HG02610 (cell line): ENCODE measurements at regions not wholly inside any gene's neighbourhood (a gene's known extent, or its start where the extent isn't known, plus 50 kb on each side); places are given as distances from the start of the nearest gene placed in this dataset.

Source experiments
- ATAC-seq: cut with Tn5 transposase; IDR thresholded peaks from one replicate; pipeline ENCODE4 v1.9.1; 2021; ENCODE audit warnings: mild to moderate bottlenecking, moderate library complexity; ENCODE audit not compliant: unreplicated experiment

- no peak for ATAC-seq
Measured at GRCh38 chr10:125348536-125348935, 188.2 kb upstream of the CTBP2 start.

DNA sequence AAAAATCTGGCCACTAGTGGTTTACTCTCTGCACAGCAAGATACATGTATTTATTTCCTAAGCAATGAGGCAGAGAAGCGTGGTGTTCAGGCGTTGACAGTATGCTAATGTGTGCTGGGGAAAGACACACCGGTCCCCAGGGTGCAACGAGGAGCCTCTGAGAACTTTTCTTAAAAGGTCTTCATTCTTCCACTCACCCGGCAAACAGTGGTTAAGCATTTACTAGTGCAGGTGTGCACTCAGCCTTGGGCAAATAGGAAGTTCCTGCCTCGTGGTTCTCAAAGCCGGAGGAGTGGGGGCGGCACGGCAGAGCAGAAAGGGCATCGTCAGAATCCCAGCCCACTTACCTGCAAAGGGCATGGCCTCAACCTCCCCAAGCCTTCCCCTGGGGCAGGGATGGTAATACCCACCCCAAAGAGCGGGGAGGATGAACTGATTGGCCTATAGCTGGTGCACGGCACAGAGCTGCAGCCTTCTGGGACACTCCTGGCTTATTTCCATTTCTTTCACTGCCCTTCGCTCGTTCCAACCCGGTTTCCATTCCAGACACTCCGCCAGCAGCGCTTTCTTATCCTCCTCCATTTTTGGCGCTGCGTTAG lies 184.3 kb upstream of the CTBP2 start:
- ATAC-seq, result no peak

GRCh38 chr10:125343983-125344382 lies 183.6 kb upstream of the CTBP2 start:
- ATAC-seq, result no peak

- ATAC-seq, result no peak
Measured at GRCh38 chr10:125343118-125343925, 183.0 kb upstream of the CTBP2 start.

GRCh38 chr10:125341611-125342010 lies 181.2 kb upstream of the CTBP2 start:
- no peak for ATAC-seq

DNA sequence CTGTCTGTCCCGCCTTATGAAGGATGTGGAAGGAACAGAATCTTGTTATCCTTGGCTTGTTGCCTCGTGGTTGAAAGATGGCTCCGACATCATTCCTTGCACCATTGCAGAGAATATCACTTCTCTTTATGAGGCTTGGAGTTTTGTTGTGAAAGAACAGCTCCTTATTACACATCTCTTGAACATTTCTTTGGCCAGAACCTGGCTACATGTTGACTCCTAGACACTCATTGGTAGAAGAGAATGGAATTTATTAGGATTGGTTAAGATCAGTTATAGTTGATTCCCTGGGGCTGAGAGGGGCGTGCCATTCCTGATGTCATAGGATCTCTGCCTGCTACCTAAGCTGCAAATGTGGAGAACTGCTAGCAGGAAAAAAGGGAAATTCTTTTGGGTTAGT lies 180.5 kb upstream of the CTBP2 start:
- no peak for ATAC-seq

GRCh38 chr10:125337510-125337909 lies 177.1 kb upstream of the CTBP2 start:
- ATAC-seq, result no peak

DNA sequence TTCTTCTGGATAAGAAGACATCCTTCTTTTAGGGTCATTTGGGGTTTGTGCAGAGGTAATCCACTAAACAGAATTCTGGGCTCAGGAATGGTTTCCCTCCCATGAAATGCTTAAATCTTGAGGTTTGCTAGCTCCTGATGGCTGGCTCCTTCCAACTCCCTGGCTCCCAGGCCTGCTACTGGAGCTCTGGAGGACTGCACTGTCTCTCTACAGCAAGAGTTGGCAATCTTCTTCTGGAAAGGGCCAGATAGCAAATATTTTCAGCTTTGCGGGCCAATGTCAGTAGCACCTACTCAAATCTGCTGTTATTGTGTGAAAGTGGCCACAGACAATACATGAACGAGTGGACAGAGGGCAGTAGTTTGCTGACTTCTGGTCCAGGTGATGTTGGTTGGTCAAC lies 174.2 kb upstream of the CTBP2 start:
- ATAC-seq, result no peak

- no peak for ATAC-seq
Measured at GRCh38 chr10:125333769-125334168, 173.4 kb upstream of the CTBP2 start.

- ATAC-seq, result no peak
Measured at GRCh38 chr10:125333209-125333591, 172.8 kb upstream of the CTBP2 start.

- no peak for ATAC-seq
Measured at GRCh38 chr10:125332548-125333208, 172.3 kb upstream of the CTBP2 start.

GRCh38 chr10:125331056-125331455 lies 170.7 kb upstream of the CTBP2 start:
- ATAC-seq, result no peak

GRCh38 chr10:125329056-125329455 lies 168.7 kb upstream of the CTBP2 start:
- no peak for ATAC-seq

- ATAC-seq, result no peak
Measured at GRCh38 chr10:125325326-125325725, 165.0 kb upstream of the CTBP2 start.

GRCh38 chr10:125316436-125316835 lies 156.1 kb upstream of the CTBP2 start:
- no peak for ATAC-seq

- no peak for ATAC-seq
Measured at GRCh38 chr10:125300937-125301336, 140.6 kb upstream of the CTBP2 start.

DNA sequence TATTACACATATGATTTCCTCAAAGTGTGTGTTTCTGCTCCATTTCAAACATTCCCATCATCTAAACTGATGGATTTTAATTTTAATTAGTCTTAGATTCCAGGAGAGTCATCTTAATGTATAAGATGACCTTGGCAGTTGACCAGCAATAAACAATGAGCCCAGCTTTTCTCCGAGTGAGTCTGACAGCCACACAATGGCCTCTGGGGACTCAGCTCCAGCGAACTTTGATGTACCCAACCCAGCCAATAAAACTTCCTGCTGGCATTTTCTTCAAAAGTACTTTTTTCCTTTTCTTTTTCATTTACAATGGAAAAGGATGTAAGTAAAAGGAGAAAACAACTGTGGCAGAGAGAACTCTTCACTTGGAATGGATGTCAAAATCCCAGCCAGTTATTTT lies 139.1 kb upstream of the CTBP2 start:
- no peak for ATAC-seq

GRCh38 chr10:125296598-125296997 lies 136.2 kb upstream of the CTBP2 start:
- no peak for ATAC-seq

DNA sequence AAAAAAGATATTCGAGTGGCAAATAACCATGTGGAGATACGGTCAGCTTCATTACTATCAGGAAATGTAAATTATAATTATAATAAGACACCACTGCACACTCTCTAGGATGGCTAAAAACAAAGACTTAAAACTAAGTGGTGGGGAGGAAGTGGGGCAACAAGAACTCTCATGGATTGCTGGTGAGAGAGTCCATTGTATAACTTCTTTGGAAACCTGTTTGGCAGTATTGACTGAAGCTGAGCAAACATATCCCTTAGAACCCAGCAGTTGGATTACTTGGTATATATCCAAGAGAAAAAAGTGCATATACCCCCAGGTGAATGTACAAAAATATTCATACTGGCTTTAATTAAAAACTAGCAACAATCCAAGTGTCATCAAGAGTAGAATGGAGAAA lies 133.7 kb upstream of the CTBP2 start:
- ATAC-seq, result no peak

DNA sequence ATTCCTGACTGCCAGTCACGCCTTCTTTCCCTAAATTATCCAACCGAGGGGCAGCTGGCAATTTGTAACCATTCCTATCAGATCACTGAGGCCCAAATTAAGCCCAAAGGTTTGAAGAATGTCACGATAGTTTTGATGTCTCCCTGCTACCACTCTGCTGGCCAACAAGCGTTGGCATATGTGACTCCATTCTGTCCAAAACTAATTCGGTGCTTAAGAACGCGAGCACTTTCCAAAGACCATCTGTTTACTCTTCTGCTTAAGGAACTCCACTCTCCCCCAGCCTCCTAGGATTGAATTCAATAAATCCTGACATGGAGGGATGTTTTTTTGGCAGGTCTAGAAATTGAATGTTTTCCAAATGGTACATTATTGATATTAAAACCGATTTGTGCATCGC lies 131.5 kb upstream of the CTBP2 start:
- no peak for ATAC-seq

GRCh38 chr10:125289461-125289860 lies 129.1 kb upstream of the CTBP2 start:
- no peak for ATAC-seq
